H1 (cell line): ENCODE measurements at regions not wholly inside any gene's neighbourhood (a gene's known extent, or its start where the extent isn't known, plus 50 kb on each side); places are given as distances from the start of the nearest gene placed in this dataset.

Source experiments
- CTCF ChIA-PET: fragments of 300-600 bp; sonication (Branson Sonifier 250); formaldehyde crosslinking; loops from one replicate; lab custom pipeline; 2021; ENCODE audit not compliant: partially characterized antibody; lab: Charles Lee
- POLR2A ChIA-PET: fragments of 300-600 bp; sonication (Branson Sonifier 250); formaldehyde crosslinking; loops from one replicate; lab custom pipeline; 2021; ENCODE audit warnings: inconsistent platforms; ENCODE audit not compliant: partially characterized antibody; lab: Charles Lee
- DNase-seq, 2 experiments: peaks; one replicate each; pipeline versions ENCODE4 v3.0.0 to v3.0.0-alpha.2; 2010 to 2022; ENCODE audit warnings: low spot score in 2 of 2, low read depth in 1 of 2, mixed read lengths in 1 of 2
- FAIRE-seq: peaks from 2 replicates; lab custom pipeline; 2011; peaks lifted over from hg19 to GRCh38; lab: Jason Lieb, UNC
- H2AFZ ChIP-seq: 2 replicates; pipeline ENCODE4 v1.8.1; 2012; ENCODE audit warnings: low read length, inconsistent platforms
- H2AK5ac ChIP-seq: 2 replicates; pipeline ENCODE4 v1.6.1; 2013; ENCODE audit warnings: low read depth, low read length
- H2BK120ac ChIP-seq: replicated peaks from 2 replicates; pipeline ENCODE3; 2013; ENCODE audit warnings: low read depth, low read length, inconsistent platforms
- H2BK12ac ChIP-seq: 2 replicates; pipeline ENCODE4 v1.6.1; 2013; ENCODE audit warnings: low read depth, low read length
- H2BK15ac ChIP-seq: 2 replicates; pipeline ENCODE4 v1.6.1; 2013; ENCODE audit warnings: low read length
- H2BK20ac ChIP-seq: 2 replicates; pipeline ENCODE4 v1.6.1; 2013; ENCODE audit warnings: low read length
- H2BK5ac ChIP-seq: 2 replicates; pipeline ENCODE4 v1.6.1; 2013; ENCODE audit warnings: low read depth, low read length
- H3K14ac ChIP-seq: 2 replicates; pipeline ENCODE4 v1.6.1; 2013; ENCODE audit warnings: inconsistent platforms; ENCODE audit not compliant: insufficient read length
- H3K18ac ChIP-seq: 2 replicates; pipeline ENCODE4 v1.6.1; 2013; ENCODE audit warnings: low read length; ENCODE audit errors: extremely low read depth
- H3K23ac ChIP-seq: 2 replicates; pipeline ENCODE4 v1.6.1; 2013; ENCODE audit warnings: inconsistent platforms; ENCODE audit not compliant: insufficient read length
- H3K23me2 ChIP-seq: 2 replicates; pipeline ENCODE4 v1.6.1; 2013; ENCODE audit warnings: low read depth, low read length
- H3K27ac ChIP-seq: 2 replicates; pipeline ENCODE4 v1.6.1; 2011; ENCODE audit warnings: low read depth, low read length, inconsistent platforms
- H3K27me3 ChIP-seq, 4 experiments: replicated peaks in 1 of 4; 1 replicate in 1 of 4; 2 replicates in 3 of 4; pipeline versions ENCODE4 v1.6.1 to v1.8.1; 2011 to 2013; ENCODE audit warnings: low read length in 3 of 4, mild to moderate bottlenecking in 3 of 4, inconsistent platforms in 2 of 4, mixed read lengths in 2 of 4, moderate library complexity in 1 of 4; ENCODE audit not compliant: control insufficient read depth in 3 of 4, insufficient read depth in 3 of 4; ENCODE audit errors: extremely low read depth in 1 of 4
- H3K36me3 ChIP-seq, 4 experiments: 2 replicates each; pipeline versions ENCODE4 v1.6.1 to v1.8.1; 2011 to 2013; ENCODE audit warnings: mild to moderate bottlenecking in 4 of 4, low read length in 3 of 4, moderate library complexity in 2 of 4, control low read depth in 1 of 4, inconsistent platforms in 1 of 4; ENCODE audit not compliant: insufficient read depth in 4 of 4, control insufficient read depth in 2 of 4
- H3K4ac ChIP-seq: replicated peaks from 2 replicates; pipeline ENCODE3; 2013; ENCODE audit warnings: low read length, low read depth, mixed read lengths, inconsistent platforms; ENCODE audit not compliant: insufficient read length
- H3K4me1 ChIP-seq, 4 experiments: replicated peaks in 1 of 4; 1 replicate in 1 of 4; 2 replicates in 3 of 4; pipeline versions ENCODE4 v1.6.1 to v1.8.1; 2011 to 2013; ENCODE audit warnings: low read length in 3 of 4, inconsistent platforms in 2 of 4, mixed read lengths in 1 of 4; ENCODE audit not compliant: insufficient read depth in 4 of 4, control insufficient read depth in 3 of 4
- H3K4me2 ChIP-seq, 2 experiments: 2 replicates each; pipeline versions ENCODE4 v1.6.1 to v1.8.1; 2011 to 2013; ENCODE audit warnings: low read depth in 2 of 2, low read length in 2 of 2, control low read depth in 1 of 2, inconsistent platforms in 1 of 2, mild to moderate bottlenecking in 1 of 2; ENCODE audit not compliant: insufficient read depth in 1 of 2
- H3K4me3 ChIP-seq, 4 experiments: fragments of 200-600, 300-600 bp in 1 of 4; sonication (generic), shearing (Covaris generic), sonication (Bioruptor Twin) in 1 of 4; 2 replicates each; pipeline versions ENCODE4 v1.5.1 to v1.8.1; 2011 to 2016; ENCODE audit warnings: low read length in 4 of 4, low read depth in 3 of 4, control low read depth in 2 of 4, inconsistent platforms in 2 of 4, mild to moderate bottlenecking in 2 of 4, mixed read lengths in 1 of 4, moderate library complexity in 1 of 4; ENCODE audit not compliant: insufficient read depth in 2 of 4; ENCODE audit errors: extremely low read depth in 1 of 4
- H3K56ac ChIP-seq: replicated peaks from 2 replicates; pipeline ENCODE3; 2013; ENCODE audit warnings: low read depth, mild to moderate bottlenecking, mixed read lengths, low read length, inconsistent platforms; ENCODE audit not compliant: insufficient read length
- H3K79me1 ChIP-seq: 2 replicates; pipeline ENCODE4 v1.6.1; 2013; ENCODE audit warnings: low read depth, low read length, control low read depth
- H3K79me2 ChIP-seq, 2 experiments: 2 replicates each; pipeline versions ENCODE4 v1.6.1 to v1.8.1; 2012 to 2013; ENCODE audit warnings: low read length in 2 of 2, mild to moderate bottlenecking in 2 of 2, inconsistent platforms in 1 of 2; ENCODE audit not compliant: insufficient read depth in 2 of 2, control insufficient read depth in 1 of 2
- H3K9ac ChIP-seq, 4 experiments: replicated peaks in 1 of 4; 1 replicate in 1 of 4; 2 replicates in 3 of 4; pipeline versions ENCODE4 v1.6.1 to v1.8.1; 2011 to 2013; ENCODE audit warnings: low read depth in 3 of 4, low read length in 3 of 4, control low read depth in 2 of 4, mild to moderate bottlenecking in 2 of 4, moderate library complexity in 2 of 4, inconsistent platforms in 1 of 4; ENCODE audit errors: extremely low read depth in 1 of 4
- H3K9me3 ChIP-seq, 2 experiments: 2 replicates each; pipeline versions ENCODE4 v1.6.1 to v1.8.1; 2012 to 2013; ENCODE audit warnings: mild to moderate bottlenecking in 2 of 2, moderate library complexity in 2 of 2, control low read depth in 1 of 2, inconsistent platforms in 1 of 2, low read depth in 1 of 2, low read length in 1 of 2, mixed read lengths in 1 of 2; ENCODE audit not compliant: insufficient read depth in 2 of 2
- H4K20me1 ChIP-seq, 2 experiments: replicated peaks in 1 of 2; 2 replicates each; pipeline versions ENCODE3 to v1.8.1; 2011 to 2013; ENCODE audit warnings: inconsistent platforms in 2 of 2, low read length in 2 of 2, mild to moderate bottlenecking in 1 of 2; ENCODE audit not compliant: insufficient read depth in 2 of 2, control insufficient read depth in 1 of 2
- H4K5ac ChIP-seq: 2 replicates; pipeline ENCODE4 v1.6.1; 2013; ENCODE audit warnings: low read length, low read depth, mixed read lengths, inconsistent platforms; ENCODE audit not compliant: insufficient read length
- H4K8ac ChIP-seq: 2 replicates; pipeline ENCODE4 v1.8.0; 2013; ENCODE audit warnings: mild to moderate bottlenecking, moderate library complexity, low read length, inconsistent platforms; ENCODE audit not compliant: insufficient read depth; ENCODE audit errors: extremely low read depth
- H4K91ac ChIP-seq: replicated peaks from 2 replicates; pipeline ENCODE3; 2013; ENCODE audit warnings: low read length, mixed read lengths, inconsistent platforms; ENCODE audit not compliant: insufficient read length
- CEBPB ChIP-seq: IDR thresholded peaks from 2 replicates; pipeline ENCODE4 v1.6.1; 2012; ENCODE audit warnings: low read depth, low read length
- CTBP2 ChIP-seq: IDR thresholded peaks from 2 replicates; pipeline ENCODE4 v1.7.0; 2011; ENCODE audit warnings: borderline replicate concordance, mild to moderate bottlenecking, moderate library complexity, mixed read lengths, low read length; ENCODE audit not compliant: insufficient read depth, insufficient read length
- CTCF ChIP-seq, 3 experiments: IDR thresholded peaks; 1 replicate in 2 of 3; 2 replicates in 1 of 3; pipeline versions ENCODE4 v1.5.1 to v1.6.1; 2011; ENCODE audit warnings: low read length in 3 of 3, mild to moderate bottlenecking in 3 of 3, inconsistent platforms in 2 of 3, low read depth in 1 of 3, moderate library complexity in 1 of 3; ENCODE audit not compliant: insufficient read depth in 1 of 3; ENCODE audit errors: control extremely low read depth in 1 of 3
- KDM4A ChIP-seq: IDR thresholded peaks from one replicate; pipeline ENCODE4 v1.7.1; 2012; ENCODE audit warnings: low read depth, mild to moderate bottlenecking, moderate library complexity, low read length, inconsistent platforms; ENCODE audit not compliant: severe bottlenecking
- RFX5 ChIP-seq: IDR thresholded peaks from 2 replicates; pipeline ENCODE4 v1.6.1; 2011; ENCODE audit warnings: low read depth, low read length, improper control_type of control experiment, borderline replicate concordance
- SP4 ChIP-seq: IDR thresholded peaks from 2 replicates; pipeline ENCODE4 v1.6.1; 2012; ENCODE audit warnings: low read length, inconsistent platforms
- SRF ChIP-seq: IDR thresholded peaks from 2 replicates; pipeline ENCODE4 v1.6.1; 2011; ENCODE audit warnings: mild to moderate bottlenecking, low read depth, low read length, moderate library complexity
- TEAD4 ChIP-seq: IDR thresholded peaks from 2 replicates; pipeline ENCODE4 v1.6.1; 2012; ENCODE audit warnings: low read depth, low read length, inconsistent platforms, mixed read lengths
- WGBS, 2 experiments: shearing (Covaris generic) in 1 of 2; methylation state at CpG; one replicate each; pipeline versions ENCODE4 v1.1.6 to v1.1.7; 2013 to 2015; ENCODE audit warnings: low lambda C conversion rate in 2 of 2, mixed read lengths in 2 of 2, inconsistent platforms in 1 of 2, low coverage in 1 of 2, missing lambda C conversion rate in 1 of 2; ENCODE audit not compliant: insufficient replicate concordance in 2 of 2, insufficient coverage in 1 of 2, insufficient read length in 1 of 2; ENCODE audit errors: extremely low coverage in 1 of 2, missing lambda C conversion rate in 1 of 2; 5-methylcytosine and 5-hydroxymethylcytosine counted together
- TF ChIP-seq, protein P1 (sequence below): IDR thresholded peaks from 2 replicates; pipeline ENCODE4 v1.6.1; 2012; ENCODE audit warnings: low read length, inconsistent platforms

GRCh38 chr5:107184066-107184465 is 486.7 kb downstream of the EFNA5 start:
- H2BK20ac ChIP-seq, result no peak overlapping the region
- H2BK15ac ChIP-seq, result no peak overlapping the region
- no peak overlapping the region for H3K14ac ChIP-seq
- H2BK12ac ChIP-seq, result no peak overlapping the region
- H3K23ac ChIP-seq, result no peak overlapping the region
- no peaks in the 10 kb centered on the region for H3K27me3 ChIP-seq
- H3K79me1 ChIP-seq, result no peaks in the 10 kb centered on the region
- WGBS, 2 experiments, result 92% methylated on average over 2 of the region's 2 CpGs; no CpG with 5 or more reads in 1 of the 2 experiments
- no peaks in the 10 kb centered on the region for H3K4me1 ChIP-seq
- ChIA-PET CTCF (no interaction called here), POLR2A (interaction anchor here (0.9 kb wide), 1 partner anchor 10 kb away, joined by 3 read pairs; no protein-coding TSS in a partner anchor)
- H3K79me2 ChIP-seq, result no peaks in the 10 kb centered on the region
- TF ChIP-seq TEAD4 (no peak), CTBP2 (no peak), RFX5 (no peak), CTCF (IDR thresholded peaks at IDR 0.05; ENCODE audit: control extremely low read depth in 1 of 3, insufficient read depth in 1 of 3, low read depth in 1 of 3, low read length in 3 of 3) (no peak), SRF (no peak), CEBPB (no peak), SP4 (no peak), KDM4A (no peak)
- TF ChIP-seq, protein P1, sequence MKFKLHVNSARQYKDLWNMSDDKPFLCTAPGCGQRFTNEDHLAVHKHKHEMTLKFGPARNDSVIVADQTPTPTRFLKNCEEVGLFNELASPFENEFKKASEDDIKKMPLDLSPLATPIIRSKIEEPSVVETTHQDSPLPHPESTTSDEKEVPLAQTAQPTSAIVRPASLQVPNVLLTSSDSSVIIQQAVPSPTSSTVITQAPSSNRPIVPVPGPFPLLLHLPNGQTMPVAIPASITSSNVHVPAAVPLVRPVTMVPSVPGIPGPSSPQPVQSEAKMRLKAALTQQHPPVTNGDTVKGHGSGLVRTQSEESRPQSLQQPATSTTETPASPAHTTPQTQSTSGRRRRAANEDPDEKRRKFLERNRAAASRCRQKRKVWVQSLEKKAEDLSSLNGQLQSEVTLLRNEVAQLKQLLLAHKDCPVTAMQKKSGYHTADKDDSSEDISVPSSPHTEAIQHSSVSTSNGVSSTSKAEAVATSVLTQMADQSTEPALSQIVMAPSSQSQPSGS, result no peak
- no peaks in the 10 kb centered on the region for H4K20me1 ChIP-seq
- no peaks in the 10 kb centered on the region for H3K36me3 ChIP-seq
- H4K5ac ChIP-seq, result no peak overlapping the region
- H3K9me3 ChIP-seq, result no peaks in the 10 kb centered on the region
- no peak overlapping the region for H4K8ac ChIP-seq
- no peak overlapping the region for H3K9ac ChIP-seq
- DNase-seq (no peak), FAIRE-seq (no peak)
- H3K23me2 ChIP-seq, result no peaks in the 10 kb centered on the region
- no peak overlapping the region for H2AK5ac ChIP-seq
- H3K18ac ChIP-seq, result no peak overlapping the region
- no peak overlapping the region for H3K4me3 ChIP-seq
- no peak overlapping the region for H3K4me2 ChIP-seq
- no peak overlapping the region for H2BK120ac ChIP-seq
- no peak overlapping the region for H3K56ac ChIP-seq
- H3K4ac ChIP-seq, result no peak overlapping the region
- no peak overlapping the region for H3K27ac ChIP-seq
- no peak overlapping the region for H4K91ac ChIP-seq
- no peak overlapping the region for H2BK5ac ChIP-seq
- no peak overlapping the region for H2AFZ ChIP-seq
